ENCODE measurements at regions not wholly inside any gene's neighbourhood (a gene's known extent, or its start where the extent isn't known, plus 50 kb on each side); places are given as distances from the start of the nearest gene placed in this dataset.
A peak's percentile ranks its signal among the peaks of the same experiment; 100 is the strongest.
"Not testable (repeated sequence)": the region's sequence is repeated elsewhere in the genome, so short reads cannot be mapped to it uniquely, and the experiment has no call there.

DNA sequence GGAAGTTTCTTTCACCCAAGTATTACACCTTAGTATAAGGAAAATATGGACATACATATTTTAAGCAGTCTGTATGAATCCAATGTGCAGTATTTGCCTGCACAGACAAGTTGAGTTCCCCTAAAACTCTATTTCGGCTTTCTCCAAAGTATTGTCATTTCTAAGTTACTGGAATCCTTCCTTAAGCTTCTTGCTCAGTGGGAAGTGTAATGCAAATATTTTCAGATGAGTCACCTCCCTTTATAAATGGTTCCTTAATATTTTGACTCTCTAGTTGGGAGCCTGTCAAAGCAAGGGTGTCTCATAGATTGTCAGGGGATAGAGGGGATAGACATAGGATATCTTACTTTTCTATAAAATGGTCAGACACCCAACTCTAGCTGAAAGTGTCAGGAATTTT lies 178.6 kb downstream of the NAA11 start:
- no peaks in the 10 kb centered on the region for H3K36me3 ChIP-seq (ENCODE audit: low read depth)
- no peak for DNase-seq
- no peak for ATAC-seq
- intact Hi-C loops (cut with DNase I, micrococcal nuclease), result no loop called here
- peaks cover 6% of the 10 kb centered on the region for H3K9me3 ChIP-seq
- no peak overlapping the region for H3K4me3 ChIP-seq
- no peaks in the 10 kb centered on the region for H3K4me1 ChIP-seq (ENCODE audit: low read depth)
- TF ChIP-seq, protein P1, sequence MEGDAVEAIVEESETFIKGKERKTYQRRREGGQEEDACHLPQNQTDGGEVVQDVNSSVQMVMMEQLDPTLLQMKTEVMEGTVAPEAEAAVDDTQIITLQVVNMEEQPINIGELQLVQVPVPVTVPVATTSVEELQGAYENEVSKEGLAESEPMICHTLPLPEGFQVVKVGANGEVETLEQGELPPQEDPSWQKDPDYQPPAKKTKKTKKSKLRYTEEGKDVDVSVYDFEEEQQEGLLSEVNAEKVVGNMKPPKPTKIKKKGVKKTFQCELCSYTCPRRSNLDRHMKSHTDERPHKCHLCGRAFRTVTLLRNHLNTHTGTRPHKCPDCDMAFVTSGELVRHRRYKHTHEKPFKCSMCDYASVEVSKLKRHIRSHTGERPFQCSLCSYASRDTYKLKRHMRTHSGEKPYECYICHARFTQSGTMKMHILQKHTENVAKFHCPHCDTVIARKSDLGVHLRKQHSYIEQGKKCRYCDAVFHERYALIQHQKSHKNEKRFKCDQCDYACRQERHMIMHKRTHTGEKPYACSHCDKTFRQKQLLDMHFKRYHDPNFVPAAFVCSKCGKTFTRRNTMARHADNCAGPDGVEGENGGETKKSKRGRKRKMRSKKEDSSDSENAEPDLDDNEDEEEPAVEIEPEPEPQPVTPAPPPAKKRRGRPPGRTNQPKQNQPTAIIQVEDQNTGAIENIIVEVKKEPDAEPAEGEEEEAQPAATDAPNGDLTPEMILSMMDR (IDR thresholded peaks at IDR 0.05), result no peak

DNA sequence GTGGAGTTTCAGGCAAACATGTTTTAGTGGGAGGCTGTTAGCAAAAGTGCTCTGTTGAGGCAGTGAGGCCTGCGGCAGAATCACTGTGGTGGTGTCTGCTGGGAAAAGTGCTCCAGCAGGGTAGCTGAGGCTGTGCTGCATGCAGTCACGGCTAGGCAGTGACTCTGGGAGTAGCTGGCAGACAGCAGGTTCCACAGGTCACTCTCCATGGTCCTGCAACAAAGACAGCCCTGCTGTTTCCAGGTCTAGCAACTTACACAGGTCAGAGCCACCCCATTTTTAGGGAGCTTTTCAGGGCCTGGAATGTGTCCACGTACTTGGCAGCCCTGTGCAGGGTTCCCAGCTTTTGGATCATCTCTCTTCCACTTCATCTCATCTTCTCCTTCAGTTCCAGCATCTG lies 184.3 kb downstream of the NAA11 start:
- TF ChIP-seq, protein P1 (IDR thresholded peaks at IDR 0.05), result no peak
- intact Hi-C loops (cut with DNase I, micrococcal nuclease), result no loop called here
- H3K36me3 ChIP-seq (ENCODE audit: low read depth), result no peaks in the 10 kb centered on the region
- peak in 1 of 3 donors; percentile 3 for DNase-seq
- H3K4me1 ChIP-seq (ENCODE audit: low read depth), result no peaks in the 10 kb centered on the region
- no peak overlapping the region for H3K4me3 ChIP-seq
- ATAC-seq, result peak; percentile 40
- H3K9me3 ChIP-seq, result peaks cover 6% of the 10 kb centered on the region

DNA sequence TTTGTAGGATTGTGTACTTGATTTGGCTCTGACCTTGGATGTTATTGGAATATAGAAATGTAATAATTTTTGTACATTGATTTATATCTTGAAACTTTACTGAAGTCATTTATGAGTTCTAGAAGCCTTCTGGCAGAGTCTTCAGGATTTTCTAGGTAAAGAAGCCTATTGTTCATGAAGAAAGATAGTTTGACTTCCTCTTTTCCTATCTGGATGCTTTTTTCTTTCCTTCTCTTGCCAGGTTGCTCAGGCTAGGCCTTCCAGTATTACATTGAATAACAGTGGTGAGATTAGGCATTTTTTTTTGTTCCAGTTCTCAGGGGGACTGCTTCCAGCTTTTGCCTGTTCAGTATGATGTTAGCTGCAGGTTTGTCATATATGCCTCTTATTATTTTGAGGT lies 191.1 kb downstream of the NAA11 start:
- no peak for ATAC-seq
- TF ChIP-seq, protein P1 (IDR thresholded peaks at IDR 0.05), result no peak
- intact Hi-C loops (cut with DNase I, micrococcal nuclease), result no loop called here
- Histone ChIP-seq H3K36me3 (ENCODE audit: low read depth) (no peaks in the 10 kb centered on the region), H3K4me1 (ENCODE audit: low read depth) (no peaks in the 10 kb centered on the region), H3K4me3 (no peak overlapping the region), H3K9me3 (no peaks in the 10 kb centered on the region)
- DNase-seq, result no peak

DNA sequence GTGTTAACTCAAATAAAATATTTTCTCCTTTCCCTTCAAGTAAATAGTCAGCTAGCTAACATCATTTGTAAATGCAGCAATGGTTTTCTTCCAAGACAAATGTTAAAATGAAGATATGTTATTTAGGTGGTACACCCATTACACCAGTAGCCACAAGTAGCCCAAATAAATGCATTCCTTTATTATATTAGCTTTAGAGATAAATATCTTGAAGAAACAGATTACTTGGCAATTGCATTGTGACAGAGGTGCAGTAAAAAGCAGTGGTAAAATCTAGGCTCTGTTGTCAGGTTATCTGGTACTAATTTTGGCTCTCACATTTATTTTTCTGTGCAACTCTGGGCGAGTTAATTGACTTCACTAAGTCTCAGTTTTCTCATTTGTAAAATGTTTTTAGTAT lies 193.0 kb downstream of the NAA11 start:
- intact Hi-C loops (cut with DNase I, micrococcal nuclease), result no loop called here
- no peak overlapping the region for H3K4me3 ChIP-seq
- no peak for ATAC-seq
- no peaks in the 10 kb centered on the region for H3K9me3 ChIP-seq
- no peak for DNase-seq
- H3K36me3 ChIP-seq (ENCODE audit: low read depth), result no peaks in the 10 kb centered on the region
- TF ChIP-seq, protein P1 (IDR thresholded peaks at IDR 0.05), result no peak
- H3K4me1 ChIP-seq (ENCODE audit: low read depth), result no peaks in the 10 kb centered on the region

DNA sequence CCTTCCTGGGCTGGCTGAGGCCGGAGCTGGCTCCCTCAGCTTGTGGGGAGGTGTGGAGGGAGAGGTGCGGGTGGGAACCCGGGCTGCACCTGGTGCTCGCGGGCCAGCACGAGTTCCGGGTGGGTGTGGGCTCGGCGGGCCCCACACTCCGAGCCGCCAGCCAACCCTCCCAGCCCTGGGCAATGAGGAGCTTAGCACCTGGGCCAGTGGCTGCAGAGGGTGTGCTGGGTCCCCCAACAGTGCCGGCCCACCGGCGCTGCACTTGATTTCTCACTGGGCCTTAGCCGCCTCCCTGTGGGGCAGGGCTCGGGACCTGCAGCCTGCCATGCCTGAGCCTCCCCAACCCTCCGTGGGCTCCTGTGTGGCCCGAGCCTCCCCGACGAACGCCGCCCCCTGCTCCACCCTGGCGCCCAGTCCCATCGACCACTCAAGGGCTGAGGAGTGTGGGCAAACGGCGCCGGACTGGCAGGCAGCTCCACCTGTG lies 182.7 kb upstream of the PAQR3 start:
- DNase-seq (no peak), ATAC-seq (no peak)
- H3K36me3 ChIP-seq (ENCODE audit: low read depth), result no peaks in the 10 kb centered on the region
- intact Hi-C loops (cut with DNase I, micrococcal nuclease), result no loop called here
- H3K4me1 ChIP-seq (ENCODE audit: low read depth), result no peaks in the 10 kb centered on the region
- H3K9me3 ChIP-seq, result peaks cover 48% of the 10 kb centered on the region
- TF ChIP-seq, protein P1 (IDR thresholded peaks at IDR 0.05), result no peak
- H3K4me3 ChIP-seq, result no peak overlapping the region

DNA sequence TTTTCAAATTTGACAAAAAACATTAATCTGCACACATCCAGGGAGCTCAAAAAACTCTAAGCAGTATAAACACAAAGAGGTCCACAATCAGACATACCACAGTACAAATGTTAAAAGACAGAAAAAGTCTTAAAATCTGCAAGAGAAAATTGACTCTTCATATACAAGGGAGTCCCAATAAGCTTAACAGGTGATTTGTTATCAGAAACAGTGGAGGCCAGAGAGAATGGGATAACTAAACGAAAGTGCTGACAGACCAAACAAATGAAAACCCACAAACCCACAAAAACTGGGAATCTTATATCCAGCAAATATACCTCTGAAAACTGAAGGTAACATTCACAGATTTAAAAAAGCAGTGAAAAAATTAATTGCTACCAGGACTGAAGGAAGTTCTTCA lies 182.0 kb upstream of the PAQR3 start:
- DNase-seq (no peak), ATAC-seq (no peak)
- TF ChIP-seq, protein P1 (IDR thresholded peaks at IDR 0.05), result no peak
- intact Hi-C loops (cut with DNase I, micrococcal nuclease), result no loop called here
- Histone ChIP-seq H3K9me3 (peaks cover 53% of the 10 kb centered on the region), H3K36me3 (ENCODE audit: low read depth) (no peaks in the 10 kb centered on the region), H3K4me1 (ENCODE audit: low read depth) (no peaks in the 10 kb centered on the region), H3K4me3 (no peak overlapping the region)

DNA sequence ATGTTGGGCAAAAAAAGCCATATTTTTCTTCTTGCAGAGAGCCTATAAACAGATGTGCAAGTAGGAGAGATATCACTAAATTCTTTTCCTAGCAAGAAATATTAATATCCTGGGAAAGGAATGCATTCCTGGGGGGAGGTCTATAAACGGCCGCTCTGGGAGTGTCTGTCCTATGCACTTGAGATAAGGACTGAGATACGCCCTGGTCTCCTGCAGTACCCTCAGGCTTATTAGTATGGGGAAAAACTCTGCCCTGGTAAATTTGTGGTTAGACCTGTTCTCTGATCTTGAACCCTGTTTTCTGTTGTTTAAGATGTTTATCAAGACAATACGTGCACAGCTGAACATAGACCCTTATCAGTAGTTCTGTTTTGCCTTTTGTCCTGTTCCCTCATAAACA lies 177.8 kb upstream of the PAQR3 start:
- H3K4me3 ChIP-seq; intact Hi-C loops (cut with DNase I, micrococcal nuclease); ATAC-seq; DNase-seq; H3K4me1 ChIP-seq (ENCODE audit: low read depth); H3K36me3 ChIP-seq (ENCODE audit: low read depth): not testable (repeated sequence)
- peaks cover 53% of the 10 kb centered on the region for H3K9me3 ChIP-seq

Measured in mucosa of descending colon (tissue), 3 donors.